ENCODE measurements at regions not wholly inside any gene's neighbourhood (a gene's known extent, or its start where the extent isn't known, plus 50 kb on each side); places are given as distances from the start of the nearest gene placed in this dataset.

DNA sequence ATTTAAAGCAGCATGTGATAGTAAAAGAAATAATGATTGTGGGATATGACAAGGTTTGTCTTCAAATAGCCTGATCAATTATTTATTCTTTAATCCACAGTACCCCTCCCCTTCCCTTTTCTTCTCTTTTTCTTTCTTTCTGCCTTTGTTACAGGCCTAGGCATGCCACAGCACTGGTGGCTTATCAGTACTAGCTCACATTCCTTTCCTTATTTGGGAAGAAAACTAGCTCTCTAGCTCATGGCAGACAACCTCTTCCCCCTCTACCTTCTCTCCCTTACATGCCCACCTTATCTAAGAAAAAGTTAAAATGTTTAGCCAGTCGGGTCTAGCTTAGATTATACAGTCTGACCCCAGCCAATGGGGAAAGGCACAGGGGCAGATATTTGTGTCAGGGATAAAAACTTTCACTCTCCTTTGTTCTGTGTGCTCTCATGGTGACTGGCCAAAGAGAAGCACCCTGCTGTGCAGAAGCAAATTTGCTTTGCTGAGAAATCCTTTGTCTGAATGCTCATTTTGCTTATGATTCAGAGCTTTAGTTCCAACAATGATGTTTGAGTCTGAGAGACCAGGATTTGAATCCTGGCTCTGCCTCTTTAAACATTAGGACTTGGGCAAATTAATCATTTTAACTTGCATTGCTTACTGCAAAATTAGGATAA, 75.8 kb upstream of the CDH12 start:
- TF ChIP-seq POLR2AphosphoS5 (IDR thresholded peaks at IDR 0.05) (no peak), POLR2A (IDR thresholded peaks at IDR 0.05) (no peak)
- TF ChIP-seq, protein P1, sequence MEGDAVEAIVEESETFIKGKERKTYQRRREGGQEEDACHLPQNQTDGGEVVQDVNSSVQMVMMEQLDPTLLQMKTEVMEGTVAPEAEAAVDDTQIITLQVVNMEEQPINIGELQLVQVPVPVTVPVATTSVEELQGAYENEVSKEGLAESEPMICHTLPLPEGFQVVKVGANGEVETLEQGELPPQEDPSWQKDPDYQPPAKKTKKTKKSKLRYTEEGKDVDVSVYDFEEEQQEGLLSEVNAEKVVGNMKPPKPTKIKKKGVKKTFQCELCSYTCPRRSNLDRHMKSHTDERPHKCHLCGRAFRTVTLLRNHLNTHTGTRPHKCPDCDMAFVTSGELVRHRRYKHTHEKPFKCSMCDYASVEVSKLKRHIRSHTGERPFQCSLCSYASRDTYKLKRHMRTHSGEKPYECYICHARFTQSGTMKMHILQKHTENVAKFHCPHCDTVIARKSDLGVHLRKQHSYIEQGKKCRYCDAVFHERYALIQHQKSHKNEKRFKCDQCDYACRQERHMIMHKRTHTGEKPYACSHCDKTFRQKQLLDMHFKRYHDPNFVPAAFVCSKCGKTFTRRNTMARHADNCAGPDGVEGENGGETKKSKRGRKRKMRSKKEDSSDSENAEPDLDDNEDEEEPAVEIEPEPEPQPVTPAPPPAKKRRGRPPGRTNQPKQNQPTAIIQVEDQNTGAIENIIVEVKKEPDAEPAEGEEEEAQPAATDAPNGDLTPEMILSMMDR (IDR thresholded peaks at IDR 0.05), result no peak
